ENCODE measurements at regions not wholly inside any gene's neighbourhood (a gene's known extent, or its start where the extent isn't known, plus 50 kb on each side); places are given as distances from the start of the nearest gene placed in this dataset.

DNA sequence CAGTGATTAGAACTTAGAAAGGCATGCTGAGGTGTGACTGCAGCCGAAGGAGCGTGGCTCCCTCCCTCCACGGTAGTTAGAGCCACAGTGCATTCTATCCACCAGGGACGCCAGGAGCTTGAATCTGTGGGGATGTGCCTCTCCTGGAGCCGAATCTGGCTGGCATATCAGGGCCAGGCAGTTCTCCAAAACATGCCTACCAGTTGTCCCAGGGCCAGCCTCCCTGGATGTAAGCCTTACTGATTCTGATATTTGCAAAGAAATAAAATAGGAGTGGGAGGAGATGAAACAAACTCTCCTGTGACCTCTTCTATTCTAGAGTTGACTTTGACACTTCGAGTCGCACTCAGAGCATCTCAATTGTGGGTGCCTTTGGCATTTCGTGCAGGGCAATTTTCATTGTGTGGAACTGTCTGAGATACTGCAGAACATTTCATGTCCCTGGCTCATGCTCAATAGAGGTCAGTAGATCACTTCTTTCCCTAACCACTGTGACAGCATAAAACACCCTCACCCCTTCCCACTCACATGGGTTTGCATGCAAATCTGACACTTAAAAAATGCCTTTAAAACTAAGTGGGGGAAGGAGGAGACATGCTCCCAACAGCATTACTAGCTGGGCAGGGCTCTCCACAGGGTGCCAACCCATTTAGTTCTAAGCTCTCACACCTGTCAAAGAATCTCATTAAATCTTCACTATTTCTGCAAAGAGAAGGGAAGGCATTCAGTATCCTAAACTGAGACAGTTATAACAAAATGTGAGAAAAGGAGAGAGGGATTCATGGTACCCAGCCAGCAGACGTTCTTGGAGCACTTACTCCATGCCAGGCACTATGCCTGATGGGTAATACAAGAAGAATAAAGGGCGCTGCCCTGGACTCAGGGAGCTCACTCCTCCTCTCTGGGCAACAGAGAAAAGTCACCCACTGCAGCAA, 378.9 kb downstream of the PREX1 start (continued):
- no peak for TF ChIP-seq ZSCAN21 (CRISPR knock-in tag; IDR thresholded peaks at IDR 0.05; ENCODE audit: borderline replicate concordance)
- no peak for TF ChIP-seq ZNF703 (CRISPR knock-in tag; IDR thresholded peaks at IDR 0.05; ENCODE audit: borderline replicate concordance)
- TF ChIP-seq KMT2A (CRISPR knock-in tag; IDR thresholded peaks at IDR 0.05), result no peak
- TF ChIP-seq, protein P1, sequence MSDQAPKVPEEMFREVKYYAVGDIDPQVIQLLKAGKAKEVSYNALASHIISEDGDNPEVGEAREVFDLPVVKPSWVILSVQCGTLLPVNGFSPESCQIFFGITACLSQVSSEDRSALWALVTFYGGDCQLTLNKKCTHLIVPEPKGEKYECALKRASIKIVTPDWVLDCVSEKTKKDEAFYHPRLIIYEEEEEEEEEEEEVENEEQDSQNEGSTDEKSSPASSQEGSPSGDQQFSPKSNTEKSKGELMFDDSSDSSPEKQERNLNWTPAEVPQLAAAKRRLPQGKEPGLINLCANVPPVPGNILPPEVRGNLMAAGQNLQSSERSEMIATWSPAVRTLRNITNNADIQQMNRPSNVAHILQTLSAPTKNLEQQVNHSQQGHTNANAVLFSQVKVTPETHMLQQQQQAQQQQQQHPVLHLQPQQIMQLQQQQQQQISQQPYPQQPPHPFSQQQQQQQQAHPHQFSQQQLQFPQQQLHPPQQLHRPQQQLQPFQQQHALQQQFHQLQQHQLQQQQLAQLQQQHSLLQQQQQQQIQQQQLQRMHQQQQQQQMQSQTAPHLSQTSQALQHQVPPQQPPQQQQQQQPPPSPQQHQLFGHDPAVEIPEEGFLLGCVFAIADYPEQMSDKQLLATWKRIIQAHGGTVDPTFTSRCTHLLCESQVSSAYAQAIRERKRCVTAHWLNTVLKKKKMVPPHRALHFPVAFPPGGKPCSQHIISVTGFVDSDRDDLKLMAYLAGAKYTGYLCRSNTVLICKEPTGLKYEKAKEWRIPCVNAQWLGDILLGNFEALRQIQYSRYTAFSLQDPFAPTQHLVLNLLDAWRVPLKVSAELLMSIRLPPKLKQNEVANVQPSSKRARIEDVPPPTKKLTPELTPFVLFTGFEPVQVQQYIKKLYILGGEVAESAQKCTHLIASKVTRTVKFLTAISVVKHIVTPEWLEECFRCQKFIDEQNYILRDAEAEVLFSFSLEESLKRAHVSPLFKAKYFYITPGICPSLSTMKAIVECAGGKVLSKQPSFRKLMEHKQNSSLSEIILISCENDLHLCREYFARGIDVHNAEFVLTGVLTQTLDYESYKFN (CRISPR knock-in tag; conservative IDR thresholded peaks at IDR 0.05), result no peak
- TF ChIP-seq, protein P2, sequence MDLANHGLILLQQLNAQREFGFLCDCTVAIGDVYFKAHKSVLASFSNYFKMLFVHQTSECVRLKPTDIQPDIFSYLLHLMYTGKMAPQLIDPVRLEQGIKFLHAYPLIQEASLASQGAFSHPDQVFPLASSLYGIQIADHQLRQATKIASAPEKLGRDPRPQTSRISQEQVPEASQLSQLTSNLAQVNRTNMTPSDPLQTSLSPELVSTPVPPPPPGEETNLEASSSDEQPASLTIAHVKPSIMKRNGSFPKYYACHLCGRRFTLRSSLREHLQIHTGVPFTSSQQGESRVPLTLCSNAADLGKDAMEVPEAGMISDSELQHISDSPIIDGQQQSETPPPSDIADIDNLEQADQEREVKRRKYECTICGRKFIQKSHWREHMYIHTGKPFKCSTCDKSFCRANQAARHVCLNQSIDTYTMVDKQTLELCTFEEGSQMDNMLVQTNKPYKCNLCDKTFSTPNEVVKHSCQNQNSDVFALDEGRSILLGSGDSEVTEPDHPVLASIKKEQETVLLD (CRISPR knock-in tag; IDR thresholded peaks at IDR 0.05; ENCODE audit: low read depth), result no peak

DNA sequence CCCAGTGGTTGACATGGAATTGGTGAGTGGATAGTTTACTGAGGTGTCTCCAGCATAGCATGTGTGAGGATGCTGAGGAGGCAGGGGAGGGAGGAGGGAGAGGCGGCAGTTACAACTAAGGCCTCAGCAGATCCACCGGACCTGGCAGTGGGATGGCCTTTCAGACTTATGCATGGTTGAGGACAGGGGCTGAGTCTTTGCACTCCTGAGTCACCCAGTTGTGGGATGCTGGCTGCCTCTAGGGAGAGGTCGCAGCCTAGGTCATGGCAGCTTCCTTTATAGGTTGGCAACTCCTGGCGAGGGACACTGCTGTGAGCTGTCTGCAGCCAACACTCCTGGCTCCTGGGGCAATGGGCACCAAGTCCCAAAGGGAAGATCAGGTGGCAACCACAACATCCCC, 380.3 kb downstream of the PREX1 start:
- ChIA-PET POLR2A (no interaction called here), CTCF (ENCODE audit: low intra/inter-chr PET ratio, low total read pairs) (no interaction called here)
- Histone ChIP-seq H3K4me3 (replicated peaks in 1 of 3; ENCODE audit: insufficient read depth in 1 of 3, low read depth in 2 of 3, low read length in 3 of 3) (no peak overlapping the region), H3K4me1 (ENCODE audit: insufficient read depth, low read length) (no peaks in the 10 kb centered on the region), H3K9me3 (ENCODE audit: low read length) (peaks cover 26% of the 10 kb centered on the region), H2AFZ (ENCODE audit: low read length) (no peak overlapping the region), H3K9ac (ENCODE audit: insufficient read depth, low read depth, low read length) (no peak overlapping the region), H3K27me3 (ENCODE audit: control insufficient read depth in 1 of 2, insufficient read depth in 2 of 2, low read length in 2 of 2) (peaks cover 3 to 6% of the 10 kb centered on the region in 2 experiments; a peak in 3 of 5 replicates), H3K79me2 (ENCODE audit: insufficient read depth, low read length) (no peaks in the 10 kb centered on the region), H3K36me3 (replicated peaks in 1 of 2; ENCODE audit: control insufficient read depth in 1 of 2, insufficient read depth in 2 of 2, low read length in 2 of 2) (no peaks in the 10 kb centered on the region), H4K20me1 (ENCODE audit: insufficient read depth, low read length) (no peaks in the 10 kb centered on the region), H3K27ac (ENCODE audit: extremely low read length, insufficient read depth, low read length) (no peak overlapping the region), H3K4me2 (ENCODE audit: low read depth, low read length) (no peak overlapping the region)
- intact Hi-C loops (cut with micrococcal nuclease; ENCODE audit: unreplicated experiment) (no loop called here), in situ Hi-C loops (cut with HindIII; ENCODE audit: extremely low pct_ligation_motif_present, low pct_unique_long_range_greater_than_20kb) (no loop called here)
- FAIRE-seq (no peak), DNase-seq (ENCODE audit: low spot score) (no peak), ATAC-seq (peak; percentile 26; the same call in 1 of the 3 replicates)
- no TSS peak for BruUV-seq (replicated peaks)
- 30% methylated on average over 3 of the region's 4 CpGs for WGBS (ENCODE audit: low lambda C conversion rate)
- TF ChIP-seq ZNF589 (CRISPR knock-in tag; conservative IDR thresholded peaks at IDR 0.05) (no peak), ZNF138 (CRISPR knock-in tag; IDR thresholded peaks at IDR 0.05; ENCODE audit: low read depth) (no peak), CREM (IDR thresholded peaks at IDR 0.05) (no peak), CREM (CRISPR knock-in tag; IDR thresholded peaks at IDR 0.05) (no peak), ESRRA (CRISPR knock-in tag; IDR thresholded peaks at IDR 0.05; ENCODE audit: low read depth) (no peak)
